HepG2 (cell line): ENCODE measurements at regions not wholly inside any gene's neighbourhood (a gene's known extent, or its start where the extent isn't known, plus 50 kb on each side); places are given as distances from the start of the nearest gene placed in this dataset.

Experiments
- ATAC-seq: fragments of 200-7000 bp; cut with Tn5 transposase; 3 replicates; pipeline ENCODE4 v1.9.1; 2020; ENCODE audit warnings: mild to moderate bottlenecking, moderate library complexity
- BruUV-seq: library from RNA; stranded (reverse); fragments of 400-500 nt; replicated peaks from 2 replicates; lab custom pipeline; 2021; lab: Mats Ljungman, UMichigan
- CTCF ChIA-PET: fragments of 300-600 bp; formaldehyde crosslinking; extraction: SDS; loops from one replicate; lab custom pipeline; 2021; ENCODE audit warnings: low total read pairs, inconsistent platforms, low intra/inter-chr PET ratio; lab: Yijun Ruan, JAX
- POLR2A ChIA-PET: fragments of 350-600 bp; sonication (Branson Sonifier 250); formaldehyde crosslinking; loops from one replicate; lab custom pipeline; 2020; ENCODE audit warnings: antibody characterized with exemption, inconsistent platforms; lab: Yijun Ruan, JAX
- DNase-seq: peaks from one replicate; pipeline ENCODE4 v3.0.0-alpha.2; 2015; ENCODE audit warnings: low spot score
- FAIRE-seq: peaks from 3 replicates; lab custom pipeline; 2011; peaks lifted over from hg19 to GRCh38; lab: Jason Lieb, UNC
- H2AFZ ChIP-seq: one replicate; pipeline ENCODE4 v1.6.1; 2011; ENCODE audit warnings: low read length, inconsistent platforms
- H3K27ac ChIP-seq: fragments of 300-600 bp; 3 replicates; pipeline ENCODE4 v1.8.0; 2011; ENCODE audit warnings: mixed run types, mild to moderate bottlenecking, mixed read lengths, low read length, inconsistent platforms; ENCODE audit not compliant: insufficient read depth; ENCODE audit errors: extremely low read length
- H3K27me3 ChIP-seq, 2 experiments: fragments of 200-600 bp in 1 of 2; 2 replicates in 1 of 2; 3 replicates in 1 of 2; pipeline versions ENCODE4 v1.6.0 to v1.8.0; 2011; ENCODE audit warnings: low read length in 2 of 2, mild to moderate bottlenecking in 2 of 2, moderate library complexity in 2 of 2, inconsistent platforms in 1 of 2; ENCODE audit not compliant: insufficient read depth in 2 of 2, control insufficient read depth in 1 of 2
- H3K36me3 ChIP-seq, 2 experiments: fragments of 200-600 bp in 1 of 2; replicated peaks in 1 of 2; 2 replicates in 1 of 2; 3 replicates in 1 of 2; pipeline versions ENCODE4 v1.5.1 to v1.8.0; 2011; ENCODE audit warnings: low read length in 2 of 2, inconsistent platforms in 1 of 2; ENCODE audit not compliant: insufficient read depth in 2 of 2, control insufficient read depth in 1 of 2
- H3K4me1 ChIP-seq: 2 replicates; pipeline ENCODE4 v1.5.1; 2012; ENCODE audit warnings: low read length, inconsistent platforms; ENCODE audit not compliant: insufficient read depth
- H3K4me2 ChIP-seq: 2 replicates; pipeline ENCODE4 v1.6.0; 2011; ENCODE audit warnings: low read depth, low read length, inconsistent platforms
- H3K4me3 ChIP-seq, 3 experiments: fragments of 200-600 bp in 1 of 3; sonication (generic), shearing (Covaris generic) in 1 of 3; replicated peaks in 1 of 3; 2 replicates each; pipeline ENCODE4 v1.5.1; 2011 to 2016; ENCODE audit warnings: low read length in 3 of 3, inconsistent platforms in 2 of 3, low read depth in 2 of 3, mild to moderate bottlenecking in 2 of 3, control low read depth in 1 of 3, mixed read lengths in 1 of 3; ENCODE audit not compliant: insufficient read depth in 1 of 3
- H3K79me2 ChIP-seq: one replicate; pipeline ENCODE4 v1.6.1; 2011; ENCODE audit warnings: low read length, inconsistent platforms; ENCODE audit not compliant: insufficient read depth
- H3K9ac ChIP-seq: 2 replicates; pipeline ENCODE4 v1.6.0; 2011; ENCODE audit warnings: mild to moderate bottlenecking, low read depth, low read length, inconsistent platforms; ENCODE audit not compliant: insufficient read depth
- H3K9me3 ChIP-seq: 2 replicates; pipeline ENCODE4 v1.5.1; 2012; ENCODE audit warnings: mild to moderate bottlenecking, low read length
- H4K20me1 ChIP-seq: 2 replicates; pipeline ENCODE4 v1.6.0; 2011; ENCODE audit warnings: inconsistent platforms, mild to moderate bottlenecking, low read length, moderate library complexity; ENCODE audit not compliant: insufficient read depth
- EZH2 ChIP-seq: conservative IDR thresholded peaks from 2 replicates; pipeline ENCODE4 v1.6.1; 2012; ENCODE audit warnings: mild to moderate bottlenecking, low read depth, low read length, moderate library complexity
- FOXO1 ChIP-seq: sonication (generic); formaldehyde crosslinking; IDR thresholded peaks from 2 replicates; pipeline ENCODE4 v1.4.0; 2020; ENCODE audit warnings: missing genetic modification reagents
- GATA4 ChIP-seq: sonication (generic); IDR thresholded peaks from 2 replicates; pipeline ENCODE4 v1.6.1; 2016; ENCODE audit warnings: antibody characterized with exemption, low read depth, borderline replicate concordance
- GTF3A ChIP-seq: sonication (generic); formaldehyde crosslinking; conservative IDR thresholded peaks from 2 replicates; pipeline ENCODE4 v1.4.0; 2020; ENCODE audit warnings: mild to moderate bottlenecking, missing genetic modification reagents
- KDM5A ChIP-seq: fragments of 200-600 bp; sonication (generic); IDR thresholded peaks from 2 replicates; pipeline ENCODE4 v1.7.0; 2018; ENCODE audit warnings: antibody characterized with exemption, mild to moderate bottlenecking, low read length, borderline replicate concordance
- NBN ChIP-seq: fragments of 450-650 bp; conservative IDR thresholded peaks from 2 replicates; pipeline ENCODE4 v1.6.1; 2017
- NFYB ChIP-seq: sonication (generic); formaldehyde crosslinking; IDR thresholded peaks from 2 replicates; pipeline ENCODE4 v1.4.0; 2020; ENCODE audit warnings: missing genetic modification reagents
- ONECUT2 ChIP-seq: sonication (generic); formaldehyde crosslinking; IDR thresholded peaks from 2 replicates; pipeline ENCODE4 v1.4.0; 2020; ENCODE audit warnings: missing genetic modification reagents
- SNAPC5 ChIP-seq: sonication (generic); formaldehyde crosslinking; IDR thresholded peaks from 2 replicates; pipeline ENCODE4 v1.8.1; 2023; ENCODE audit warnings: mild to moderate bottlenecking, missing genetic modification reagents, borderline replicate concordance
- ZBTB8A ChIP-seq: sonication (generic); formaldehyde crosslinking; IDR thresholded peaks from 2 replicates; pipeline ENCODE4 v1.4.0; 2020; ENCODE audit warnings: mild to moderate bottlenecking, low read depth, missing genetic modification reagents, borderline replicate concordance
- ZNF549 ChIP-seq: sonication (generic); formaldehyde crosslinking; IDR thresholded peaks from 2 replicates; pipeline ENCODE4 v1.5.0; 2020; ENCODE audit warnings: missing genetic modification reagents
- ZNF567 ChIP-seq: sonication (generic); formaldehyde crosslinking; IDR thresholded peaks from 2 replicates; pipeline ENCODE4 v1.8.1; 2023; ENCODE audit warnings: mild to moderate bottlenecking, missing genetic modification reagents, borderline replicate concordance
- ZNF766 ChIP-seq: sonication (generic); formaldehyde crosslinking; IDR thresholded peaks from 2 replicates; pipeline ENCODE4 v1.5.0; 2020; ENCODE audit warnings: missing genetic modification reagents, borderline replicate concordance
- WGBS: methylation state at CpG from one replicate; pipeline ENCODE4 v1.1.6; 2017; ENCODE audit warnings: low lambda C conversion rate; 5-methylcytosine and 5-hydroxymethylcytosine counted together
- in situ Hi-C: cut with HindIII; loops from 2 replicates; pipeline ENCODE4 v1.10.0; 2017; ENCODE audit warnings: low pct_unique_long_range_greater_than_20kb; ENCODE audit not compliant: extremely low pct_ligation_motif_present
- intact Hi-C: fragments of 100-400 bp; cut with micrococcal nuclease; formaldehyde crosslinking; loops from one replicate; pipeline ENCODE4 v1.10.0; 2022; ENCODE audit not compliant: unreplicated experiment
- TF ChIP-seq, protein P1 (sequence below): sonication (generic); formaldehyde crosslinking; IDR thresholded peaks from 2 replicates; pipeline ENCODE4 v1.4.0; 2020; ENCODE audit warnings: missing genetic modification reagents, mild to moderate bottlenecking, borderline replicate concordance

- no peak overlapping the region for H2AFZ ChIP-seq
- no peaks in the 10 kb centered on the region for H3K79me2 ChIP-seq
- DNase-seq (no peak), FAIRE-seq (no peak), ATAC-seq (no peak)
- H3K9me3 ChIP-seq = no peaks in the 10 kb centered on the region
- ChIA-PET POLR2A (no interaction called here), CTCF (no interaction called here)
- in situ Hi-C loops (no loop called here), intact Hi-C loops (no loop called here)
- no peaks in the 10 kb centered on the region for H3K36me3 ChIP-seq
- H3K4me3 ChIP-seq = no peak overlapping the region
- H3K4me2 ChIP-seq = no peak overlapping the region
- H3K27ac ChIP-seq = no peak overlapping the region
- H3K9ac ChIP-seq = no peak overlapping the region
- no TSS peak for BruUV-seq
- no peaks in the 10 kb centered on the region for H4K20me1 ChIP-seq
- 0% methylated on average over 1 of the region's 1 CpG for WGBS
- no peak for TF ChIP-seq ZNF567
- TF ChIP-seq NBN = no peak
- no peak for TF ChIP-seq NFYB (CRISPR knock-in tag)
- TF ChIP-seq ZNF549 (CRISPR knock-in tag) = no peak
- TF ChIP-seq SNAPC5 (CRISPR knock-in tag) = no peak
- TF ChIP-seq KDM5A = no peak
- no peak for TF ChIP-seq GTF3A (CRISPR knock-in tag)
- TF ChIP-seq ZBTB8A (CRISPR knock-in tag) = no peak
- no peak for TF ChIP-seq FOXO1 (CRISPR knock-in tag)
- no peak for TF ChIP-seq ONECUT2 (CRISPR knock-in tag)
- TF ChIP-seq EZH2 = no peak
- TF ChIP-seq ZNF766 (CRISPR knock-in tag) = no peak
- TF ChIP-seq, protein P1, sequence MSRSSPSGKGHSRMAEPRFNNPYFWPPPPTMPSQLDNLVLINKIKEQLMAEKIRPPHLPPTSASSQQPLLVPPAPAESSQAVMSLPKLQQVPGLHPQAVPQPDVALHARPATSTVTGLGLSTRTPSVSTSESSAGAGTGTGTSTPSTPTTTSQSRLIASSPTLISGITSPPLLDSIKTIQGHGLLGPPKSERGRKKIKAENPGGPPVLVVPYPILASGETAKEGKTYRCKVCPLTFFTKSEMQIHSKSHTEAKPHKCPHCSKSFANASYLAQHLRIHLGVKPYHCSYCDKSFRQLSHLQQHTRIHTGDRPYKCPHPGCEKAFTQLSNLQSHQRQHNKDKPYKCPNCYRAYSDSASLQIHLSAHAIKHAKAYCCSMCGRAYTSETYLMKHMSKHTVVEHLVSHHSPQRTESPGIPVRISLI (CRISPR knock-in tag) = no peak
- TF ChIP-seq GATA4 = no peak
- 0 out of 2 replicates have a peak, but pooled peaks cover 3% of the 10 kb centered on the region for H3K4me1 ChIP-seq
- no peaks in the 10 kb centered on the region for H3K27me3 ChIP-seq
Measured at GRCh38 chr3:148206446-148206845, 491.3 kb upstream of the AGTR1 start.
